ENCODE measurements at regions not wholly inside any gene's neighbourhood (a gene's known extent, or its start where the extent isn't known, plus 50 kb on each side); places are given as distances from the start of the nearest gene placed in this dataset.

- TF ChIP-seq CTCF (conservative IDR thresholded peaks at IDR 0.05 in 1 of 2, IDR thresholded peaks at IDR 0.05 in 1 of 2; ENCODE audit: extremely low read depth in 1 of 2, insufficient read depth in 1 of 2, low read depth in 1 of 2, low read length in 2 of 2) (no peak), EZH2 (IDR thresholded peaks at IDR 0.05; ENCODE audit: borderline replicate concordance, low read length) (no peak)
Observed at GRCh38 chr3:73801444-73801843, 176.7 kb upstream of the PDZRN3 start.
